ENCODE measurements at regions not wholly inside any gene's neighbourhood (a gene's known extent, or its start where the extent isn't known, plus 50 kb on each side); places are given as distances from the start of the nearest gene placed in this dataset.

DNA sequence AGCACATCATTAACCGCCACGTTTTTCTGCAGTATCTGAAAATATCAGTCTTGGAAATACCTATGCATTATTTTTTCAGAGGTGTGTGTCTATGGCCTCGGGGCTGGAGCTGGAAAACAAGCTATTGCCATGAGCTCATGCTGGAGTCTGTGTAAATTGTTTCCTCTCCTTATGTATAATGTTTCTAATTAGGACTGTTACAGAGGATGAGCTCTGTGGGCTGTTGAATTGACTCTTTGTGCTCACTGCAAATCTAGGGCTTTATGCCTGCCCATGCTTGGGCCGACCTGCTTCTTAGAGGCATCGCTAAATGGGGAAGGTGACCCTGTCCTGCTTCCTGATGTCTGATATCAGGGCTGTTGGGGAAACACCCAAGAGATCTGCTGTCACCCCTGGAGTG lies 80.8 kb upstream of the SLC22A16 start:
- TF ChIP-seq CTCF (IDR thresholded peaks at IDR 0.05) (no peak), POLR2A (IDR thresholded peaks at IDR 0.05) (no peak)
